ENCODE measurements at regions not wholly inside any gene's neighbourhood (a gene's known extent, or its start where the extent isn't known, plus 50 kb on each side); places are given as distances from the start of the nearest gene placed in this dataset.

DNA sequence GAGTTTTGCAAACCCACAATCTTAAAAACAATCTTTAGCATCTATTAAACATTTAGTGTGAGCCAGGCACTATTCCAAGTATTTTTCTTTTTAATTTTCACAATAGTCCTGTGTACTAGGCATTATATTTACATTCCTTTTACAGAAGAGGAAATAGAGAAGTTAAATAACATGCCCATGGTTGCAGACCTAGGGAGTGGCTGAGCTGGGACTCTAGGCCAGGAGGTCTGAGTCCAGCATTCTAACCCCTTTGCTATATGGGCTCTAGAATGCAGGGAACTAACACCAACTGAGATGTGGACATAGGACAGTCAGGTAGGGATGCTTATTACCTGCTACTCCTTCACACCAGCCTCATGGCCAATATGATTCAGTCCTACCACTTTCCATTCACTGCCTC is 243.8 kb downstream of the XPNPEP1 start:
- no peaks in the 10 kb centered on the region for H3K36me3 ChIP-seq
- H3K4me3 ChIP-seq (ENCODE audit: low read depth, low read length), result no peak overlapping the region
- DNase-seq, result no peak
- TF ChIP-seq, protein P1, sequence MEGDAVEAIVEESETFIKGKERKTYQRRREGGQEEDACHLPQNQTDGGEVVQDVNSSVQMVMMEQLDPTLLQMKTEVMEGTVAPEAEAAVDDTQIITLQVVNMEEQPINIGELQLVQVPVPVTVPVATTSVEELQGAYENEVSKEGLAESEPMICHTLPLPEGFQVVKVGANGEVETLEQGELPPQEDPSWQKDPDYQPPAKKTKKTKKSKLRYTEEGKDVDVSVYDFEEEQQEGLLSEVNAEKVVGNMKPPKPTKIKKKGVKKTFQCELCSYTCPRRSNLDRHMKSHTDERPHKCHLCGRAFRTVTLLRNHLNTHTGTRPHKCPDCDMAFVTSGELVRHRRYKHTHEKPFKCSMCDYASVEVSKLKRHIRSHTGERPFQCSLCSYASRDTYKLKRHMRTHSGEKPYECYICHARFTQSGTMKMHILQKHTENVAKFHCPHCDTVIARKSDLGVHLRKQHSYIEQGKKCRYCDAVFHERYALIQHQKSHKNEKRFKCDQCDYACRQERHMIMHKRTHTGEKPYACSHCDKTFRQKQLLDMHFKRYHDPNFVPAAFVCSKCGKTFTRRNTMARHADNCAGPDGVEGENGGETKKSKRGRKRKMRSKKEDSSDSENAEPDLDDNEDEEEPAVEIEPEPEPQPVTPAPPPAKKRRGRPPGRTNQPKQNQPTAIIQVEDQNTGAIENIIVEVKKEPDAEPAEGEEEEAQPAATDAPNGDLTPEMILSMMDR (IDR thresholded peaks at IDR 0.05; ENCODE audit: low read depth, low read length), result no peak
- no peaks in the 10 kb centered on the region for H3K27me3 ChIP-seq
- H3K9me3 ChIP-seq, result no peaks in the 10 kb centered on the region
- H3K4me1 ChIP-seq, result no peaks in the 10 kb centered on the region

DNA sequence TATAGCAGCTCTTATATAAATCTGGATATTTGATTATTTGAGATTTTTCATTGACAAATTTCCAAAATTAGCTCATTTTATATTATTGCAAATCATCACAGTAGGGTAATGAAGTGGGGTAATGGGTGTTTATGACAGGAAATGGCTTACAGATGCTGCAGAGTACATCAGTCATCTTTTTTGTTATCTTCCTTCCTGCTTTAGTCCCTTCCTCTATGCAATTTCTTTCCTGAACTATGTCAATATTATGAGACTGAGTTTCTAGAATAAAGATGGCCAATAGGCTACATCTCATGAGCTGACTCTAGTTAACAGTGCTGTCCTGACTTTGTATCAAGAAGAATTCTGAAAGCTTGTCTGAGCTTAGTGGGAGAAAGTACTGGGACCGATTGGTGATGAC is 244.5 kb downstream of the XPNPEP1 start:
- TF ChIP-seq, protein P1 (IDR thresholded peaks at IDR 0.05; ENCODE audit: low read depth, low read length), result no peak
- Histone ChIP-seq H3K36me3 (no peaks in the 10 kb centered on the region), H3K27me3 (no peaks in the 10 kb centered on the region), H3K9me3 (no peaks in the 10 kb centered on the region), H3K4me3 (ENCODE audit: low read depth, low read length) (no peak overlapping the region), H3K4me1 (no peaks in the 10 kb centered on the region)
- DNase-seq, result no peak

- no peaks in the 10 kb centered on the region for H3K4me1 ChIP-seq
- H3K9me3 ChIP-seq, result no peaks in the 10 kb centered on the region
- TF ChIP-seq, protein P1 (IDR thresholded peaks at IDR 0.05; ENCODE audit: low read depth, low read length), result no peak
- H3K36me3 ChIP-seq, result no peaks in the 10 kb centered on the region
- no peak overlapping the region for H3K4me3 ChIP-seq (ENCODE audit: low read depth, low read length)
- no peaks in the 10 kb centered on the region for H3K27me3 ChIP-seq
- no peak for DNase-seq
These were observed 246.6 kb downstream of the XPNPEP1 start for GRCh38 chr10:109676703-109677102.

- TF ChIP-seq, protein P1 (IDR thresholded peaks at IDR 0.05; ENCODE audit: low read depth, low read length), result no peak
- Histone ChIP-seq H3K4me3 (ENCODE audit: low read depth, low read length) (no peak overlapping the region), H3K9me3 (no peaks in the 10 kb centered on the region), H3K36me3 (no peaks in the 10 kb centered on the region), H3K4me1 (no peaks in the 10 kb centered on the region), H3K27me3 (no peaks in the 10 kb centered on the region)
- DNase-seq, result no peak
These were observed 254.6 kb downstream of the XPNPEP1 start for GRCh38 chr10:109668703-109669102.

DNA sequence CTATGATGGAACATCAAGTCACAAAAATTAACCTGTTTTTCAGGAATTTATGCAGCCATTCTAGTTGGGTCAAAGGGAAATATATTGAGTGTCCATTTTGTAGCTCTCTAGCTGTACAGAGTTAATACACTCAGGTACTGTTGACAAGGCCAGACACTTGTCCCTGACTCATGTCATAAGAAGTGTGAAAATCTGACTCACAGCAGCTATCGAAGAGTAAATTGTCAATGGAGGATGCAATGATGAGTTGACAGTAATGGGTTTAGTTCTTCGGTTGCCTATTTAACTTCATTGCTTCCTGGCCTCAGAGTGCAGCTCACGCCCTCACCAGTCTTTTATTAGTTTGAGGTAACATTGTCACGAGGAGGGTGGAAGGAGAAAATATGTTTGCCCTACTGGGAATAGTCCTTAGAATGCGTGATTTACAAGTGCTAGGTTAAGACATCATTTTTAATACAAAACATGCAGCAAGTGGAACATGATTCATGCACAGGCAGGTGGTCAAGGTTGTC is 255.1 kb downstream of the XPNPEP1 start:
- H3K36me3 ChIP-seq, result no peaks in the 10 kb centered on the region
- TF ChIP-seq, protein P1 (IDR thresholded peaks at IDR 0.05; ENCODE audit: low read depth, low read length), result no peak
- H3K9me3 ChIP-seq, result no peaks in the 10 kb centered on the region
- no peak overlapping the region for H3K4me3 ChIP-seq (ENCODE audit: low read depth, low read length)
- no peaks in the 10 kb centered on the region for H3K27me3 ChIP-seq
- DNase-seq, result no peak
- no peaks in the 10 kb centered on the region for H3K4me1 ChIP-seq

DNA sequence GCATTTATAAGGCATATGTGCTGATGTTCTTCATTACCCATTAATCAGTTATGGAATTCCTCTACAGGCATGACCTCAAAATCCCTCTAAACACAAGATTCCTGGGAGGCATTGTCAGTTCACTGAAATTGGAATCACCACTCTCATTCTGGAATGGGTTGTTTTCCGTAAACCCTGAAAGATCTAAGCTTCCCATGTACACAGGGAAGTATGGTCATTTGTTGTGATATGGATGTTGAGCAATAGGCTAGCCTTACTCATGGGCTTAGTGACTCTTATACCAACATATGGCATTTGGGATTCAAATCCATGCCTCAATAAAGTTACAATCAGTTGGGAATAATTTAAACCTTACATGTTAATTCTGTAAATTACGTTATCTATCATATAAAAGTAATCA is 258.0 kb downstream of the XPNPEP1 start:
- Histone ChIP-seq H3K9me3 (no peaks in the 10 kb centered on the region), H3K27me3 (no peaks in the 10 kb centered on the region), H3K36me3 (no peaks in the 10 kb centered on the region), H3K4me1 (no peaks in the 10 kb centered on the region), H3K4me3 (ENCODE audit: low read depth, low read length) (no peak overlapping the region)
- TF ChIP-seq, protein P1 (IDR thresholded peaks at IDR 0.05; ENCODE audit: low read depth, low read length), result no peak
- no peak for DNase-seq
